HG02852 (cell line): ENCODE measurements at regions not wholly inside any gene's neighbourhood (a gene's known extent, or its start where the extent isn't known, plus 50 kb on each side); places are given as distances from the start of the nearest gene placed in this dataset.
"Not testable (repeated sequence)": the region's sequence is repeated elsewhere in the genome, so short reads cannot be mapped to it uniquely, and the experiment has no call there.

Experiments
- ATAC-seq: cut with Tn5 transposase; IDR thresholded peaks from one replicate; pipeline ENCODE4 v1.9.1; 2021; ENCODE audit warnings: mild to moderate bottlenecking, moderate library complexity; ENCODE audit not compliant: unreplicated experiment

DNA sequence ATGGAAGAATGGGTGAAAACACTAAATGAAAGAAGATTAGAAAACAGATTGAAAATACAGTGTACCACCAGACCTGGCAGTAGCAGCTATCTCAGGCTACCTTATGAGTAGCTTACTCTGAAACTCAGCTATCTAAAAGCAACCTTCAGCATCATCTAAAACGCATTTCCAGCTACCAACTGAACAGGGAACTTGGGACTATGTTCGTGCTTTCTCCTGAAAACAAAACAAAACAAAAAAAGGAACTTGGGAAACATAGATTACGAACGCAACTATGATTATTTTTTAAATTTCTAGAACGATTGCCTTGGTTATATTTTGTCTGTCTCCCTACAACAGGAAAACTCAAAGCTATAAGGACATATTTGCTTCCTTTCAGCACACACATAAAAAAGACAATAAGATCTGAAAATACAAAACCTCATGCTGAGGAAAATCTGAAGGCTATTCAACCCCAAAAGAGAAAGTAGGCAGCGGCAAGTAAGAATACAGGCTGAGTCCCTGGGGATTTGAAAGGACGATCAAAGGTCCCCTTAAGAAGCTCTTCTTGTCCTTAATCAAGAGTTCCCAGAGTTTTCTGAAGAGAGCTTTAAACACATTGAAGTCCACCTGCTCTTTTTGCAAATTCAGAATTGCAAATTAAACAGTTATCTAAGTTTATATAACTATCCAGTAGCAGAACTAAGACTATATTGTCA, 53.4 kb downstream of the OR2K2 start:
- ATAC-seq, result no peak

DNA sequence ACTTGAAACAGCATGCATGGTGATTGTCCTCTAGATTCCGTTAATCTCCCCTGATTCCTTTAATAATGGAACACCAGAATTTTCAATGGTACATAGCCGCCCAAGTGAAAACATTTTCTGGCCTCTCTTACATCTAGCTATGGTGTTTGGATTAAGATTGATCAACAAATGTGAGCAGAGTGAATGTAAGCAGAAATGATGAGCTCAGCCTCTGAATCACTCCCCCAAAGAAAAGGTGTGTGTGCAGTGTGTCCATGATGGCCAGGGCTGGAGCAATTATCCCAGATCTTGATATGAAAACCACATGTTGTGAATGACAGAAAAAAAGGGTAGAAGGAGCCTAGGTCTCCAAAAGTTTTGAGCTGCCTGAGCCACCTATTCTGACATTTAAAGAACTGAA, 55.3 kb downstream of the OR2K2 start:
- ATAC-seq, result no peak

GRCh38 chr9:111272581-111272980, 57.4 kb downstream of the OR2K2 start:
- no peak for ATAC-seq

GRCh38 chr9:111271481-111272080, 58.4 kb downstream of the OR2K2 start:
- no peak for ATAC-seq

DNA sequence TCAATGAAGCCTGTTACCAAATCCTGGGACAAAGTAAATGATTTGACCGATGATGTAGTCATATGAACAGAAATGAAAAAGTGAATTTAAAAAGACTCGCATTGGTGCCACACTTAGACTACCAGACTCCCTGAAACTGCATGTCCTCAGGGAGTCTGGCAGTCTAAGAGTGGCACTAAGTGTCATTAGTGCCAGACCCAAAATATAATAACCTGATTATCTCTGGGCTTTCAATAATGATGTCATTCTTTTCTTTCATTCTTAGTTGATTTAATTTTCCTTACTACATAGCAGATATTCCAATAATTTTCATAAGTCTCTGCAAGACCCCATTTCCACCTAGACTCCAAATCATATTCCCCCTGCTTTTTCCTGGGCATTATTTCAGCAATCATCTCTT, 59.0 kb downstream of the OR2K2 start:
- no peak for ATAC-seq

- ATAC-seq, result not testable (repeated sequence)
Measured at GRCh38 chr9:111266024-111266423, 64.0 kb downstream of the OR2K2 start.

- ATAC-seq, result no peak
Measured at GRCh38 chr9:111263116-111263515, 66.9 kb downstream of the OR2K2 start.

GRCh38 chr9:111258875-111259271, 71.2 kb downstream of the OR2K2 start:
- no peak for ATAC-seq

GRCh38 chr9:111258209-111258874, 71.7 kb downstream of the OR2K2 start:
- ATAC-seq, result no peak

DNA sequence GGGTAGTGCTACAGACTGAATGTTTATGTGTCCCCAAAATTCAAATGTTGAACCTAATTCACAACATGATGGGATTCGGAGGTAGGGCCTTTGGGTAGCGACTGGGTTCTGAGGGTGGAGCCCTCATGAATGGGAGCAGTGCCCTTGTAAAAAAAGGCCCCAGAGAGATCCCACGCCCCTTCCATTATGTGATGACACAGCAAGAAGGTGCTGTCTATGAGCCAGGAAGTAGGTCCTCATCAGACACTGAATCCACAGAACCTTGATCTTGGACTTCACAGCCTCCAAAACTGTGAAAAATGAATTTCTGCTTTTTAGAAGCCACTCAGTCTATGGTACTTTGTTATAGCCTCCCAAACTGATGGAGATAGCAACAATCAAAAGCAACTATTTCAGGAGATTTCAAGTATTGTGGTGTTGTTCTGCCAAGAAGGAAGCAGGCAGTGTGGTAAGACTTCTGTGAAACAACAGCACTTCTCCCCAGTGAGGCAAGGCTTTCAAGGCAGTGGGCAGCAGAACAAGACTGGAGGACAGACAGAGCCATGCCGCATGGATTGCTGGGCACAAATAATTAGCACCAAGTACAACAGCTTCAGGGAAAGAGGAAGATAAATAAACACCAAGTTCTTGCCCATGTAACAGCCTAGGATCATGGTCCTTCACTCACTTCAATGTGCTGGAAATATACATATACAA, 76.1 kb downstream of the OR2K2 start:
- ATAC-seq, result no peak

DNA sequence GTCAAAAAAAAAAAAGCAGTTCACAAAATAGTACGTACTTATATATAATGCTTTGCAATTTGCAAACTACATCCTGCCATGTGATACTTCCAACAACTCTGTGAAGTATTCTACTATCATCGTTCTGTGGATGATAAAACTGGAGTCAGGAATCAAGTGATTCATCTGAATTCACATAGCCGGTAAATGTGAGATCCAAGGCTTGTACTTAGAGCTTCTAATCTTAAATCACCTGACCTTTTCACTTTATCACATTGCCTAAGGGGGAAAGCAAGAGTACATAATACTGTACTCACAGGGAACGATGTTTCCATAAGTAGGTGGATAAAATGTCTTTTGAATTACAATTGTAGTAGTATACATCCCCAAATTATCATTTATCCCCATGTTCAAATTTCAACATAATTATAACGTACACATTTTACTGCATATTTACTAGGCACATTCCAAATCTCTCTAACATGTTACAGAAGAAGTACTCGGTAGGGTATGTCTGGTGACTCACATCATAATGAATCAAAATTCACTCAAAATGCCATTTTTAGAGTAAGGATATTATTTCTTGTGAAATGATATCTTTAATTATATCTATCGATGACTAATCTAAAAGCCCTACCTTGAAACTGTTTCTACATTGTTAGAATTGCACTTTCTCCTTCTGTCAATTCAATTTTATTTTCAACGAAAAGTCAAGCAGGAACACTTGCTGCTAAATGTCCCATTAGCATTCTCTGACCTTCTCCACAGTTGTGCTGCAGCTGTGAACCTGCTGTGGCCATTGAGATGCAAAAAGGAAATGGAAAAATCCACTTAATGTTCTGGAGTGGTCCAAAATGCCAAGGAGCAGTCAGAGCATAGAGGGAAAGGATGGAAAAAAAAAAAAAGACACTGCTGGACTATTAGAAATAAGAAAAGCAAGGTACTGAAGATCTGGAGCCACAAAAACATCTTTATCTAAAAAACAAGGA, 78.9 kb downstream of the OR2K2 start:
- ATAC-seq, result no peak

GRCh38 chr9:111237447-111237846, 92.6 kb downstream of the OR2K2 start:
- ATAC-seq, result peak; percentile 50

- ATAC-seq, result no peak
Measured at GRCh38 chr9:111236332-111236731, 93.7 kb downstream of the OR2K2 start.

DNA sequence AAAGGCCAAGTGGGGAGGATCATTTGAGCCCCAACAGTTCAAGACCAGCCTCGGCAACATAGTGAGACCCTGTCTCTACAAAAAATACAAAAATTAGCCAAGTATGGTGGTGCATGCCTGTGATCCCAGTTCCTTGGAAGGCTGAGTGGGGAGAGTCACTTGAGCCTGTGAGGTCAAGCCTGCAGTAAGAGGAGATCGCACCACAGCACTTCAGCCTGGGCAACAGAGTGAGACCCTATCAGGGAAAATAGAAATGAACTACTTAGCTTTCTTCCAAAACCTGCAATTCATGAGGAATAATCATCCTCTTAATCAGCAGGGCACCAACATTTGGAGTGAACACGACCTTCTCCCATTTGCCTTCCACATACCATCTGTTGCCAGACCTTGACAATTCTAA, 96.1 kb downstream of the OR2K2 start:
- no peak for ATAC-seq

GRCh38 chr9:111232997-111233790, 96.8 kb downstream of the OR2K2 start:
- ATAC-seq, result no peak

DNA sequence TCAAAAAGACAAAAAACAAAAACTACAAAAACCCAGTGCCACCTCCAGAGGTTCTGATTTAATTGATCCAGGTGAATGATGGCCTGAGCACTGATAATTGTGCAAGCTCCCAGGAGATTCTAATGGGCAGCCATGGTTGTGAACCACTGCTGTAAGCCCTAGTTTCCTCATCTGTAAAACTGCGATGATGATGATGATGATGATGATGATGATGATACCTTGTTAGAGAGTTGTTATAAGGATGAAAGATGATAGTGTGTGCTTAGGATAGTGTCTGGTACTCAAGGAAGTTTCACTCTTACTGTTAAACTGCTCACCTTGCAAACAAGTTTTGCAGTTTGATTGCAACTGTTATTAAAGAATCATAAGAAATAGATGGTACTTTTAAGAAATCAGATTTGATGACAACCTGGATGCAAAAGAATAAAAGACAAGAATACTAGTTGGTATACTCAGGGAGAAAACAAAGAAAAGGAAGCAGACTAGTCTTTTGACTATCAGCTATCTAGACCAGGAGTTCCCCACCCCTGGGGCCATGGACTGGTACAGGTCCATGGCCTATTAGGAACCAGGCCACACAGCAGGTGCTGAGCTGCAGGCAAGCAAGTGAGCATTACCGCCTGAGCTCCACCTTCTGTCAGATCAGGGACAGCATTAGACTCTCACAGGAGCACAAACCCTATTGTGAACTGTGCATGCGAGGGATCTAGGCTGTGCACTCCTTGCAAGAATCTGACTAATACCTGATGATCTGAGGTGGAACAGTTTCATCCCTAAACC, 98.0 kb downstream of the OR2K2 start:
- ATAC-seq, result no peak

DNA sequence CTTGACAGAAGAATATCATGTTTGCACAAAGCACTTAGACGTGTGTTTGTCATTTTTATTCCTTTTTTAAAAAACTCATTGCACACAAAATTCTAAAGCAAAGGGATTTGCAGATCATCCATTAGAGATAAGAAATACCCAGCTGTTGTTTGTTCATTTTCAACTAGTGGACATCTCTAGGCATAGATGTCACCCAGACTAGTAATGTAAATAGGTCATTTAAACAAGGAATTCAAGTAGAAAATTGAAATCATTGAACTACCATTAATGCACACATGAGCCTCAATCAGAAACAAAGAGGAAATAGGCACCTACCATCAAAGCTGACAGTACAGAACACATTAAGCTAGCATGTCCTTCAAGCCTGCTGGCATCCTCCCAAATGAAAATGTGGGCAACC, 107.3 kb downstream of the OR2K2 start:
- no peak for ATAC-seq

GRCh38 chr9:111212874-111213273, 117.2 kb downstream of the OR2K2 start:
- no peak for ATAC-seq

DNA sequence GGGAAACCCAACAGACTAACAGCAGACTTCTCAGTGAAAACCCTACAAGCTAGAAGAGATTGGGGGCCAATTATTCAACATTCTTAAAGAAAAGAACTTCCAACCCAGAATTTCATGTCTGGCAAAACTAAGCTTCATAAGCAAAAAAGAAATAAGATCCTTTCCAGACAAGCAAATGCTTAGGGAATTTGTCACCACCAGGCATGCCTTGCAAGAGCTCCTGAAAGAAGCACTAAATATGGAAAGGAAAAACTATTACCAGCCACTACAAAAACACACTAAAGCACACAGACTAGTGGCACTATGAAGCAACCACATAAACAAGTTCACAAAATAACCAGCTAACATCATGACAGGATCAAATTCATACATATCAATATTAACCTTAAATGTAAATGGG, 131.1 kb downstream of the OR2K2 start:
- no peak for ATAC-seq
